Erythroblast (primary cell): ENCODE measurements at regions not wholly inside any gene's neighbourhood (a gene's known extent, or its start where the extent isn't known, plus 50 kb on each side); places are given as distances from the start of the nearest gene placed in this dataset.

Source experiments
- DNase-seq, 2 experiments: peaks; one replicate each; lab custom pipeline; 2025; lab: John Stamatoyannopoulos, UW
- GATA1 ChIP-seq: IDR thresholded peaks from 2 replicates; pipeline ENCODE4 v1.6.1; 2011; ENCODE audit warnings: low read depth, mild to moderate bottlenecking, control low read depth, low read length, moderate library complexity
- POLR2A ChIP-seq: IDR thresholded peaks from 2 replicates; pipeline ENCODE4 v1.6.1; 2011; ENCODE audit warnings: mild to moderate bottlenecking, low read length

DNA sequence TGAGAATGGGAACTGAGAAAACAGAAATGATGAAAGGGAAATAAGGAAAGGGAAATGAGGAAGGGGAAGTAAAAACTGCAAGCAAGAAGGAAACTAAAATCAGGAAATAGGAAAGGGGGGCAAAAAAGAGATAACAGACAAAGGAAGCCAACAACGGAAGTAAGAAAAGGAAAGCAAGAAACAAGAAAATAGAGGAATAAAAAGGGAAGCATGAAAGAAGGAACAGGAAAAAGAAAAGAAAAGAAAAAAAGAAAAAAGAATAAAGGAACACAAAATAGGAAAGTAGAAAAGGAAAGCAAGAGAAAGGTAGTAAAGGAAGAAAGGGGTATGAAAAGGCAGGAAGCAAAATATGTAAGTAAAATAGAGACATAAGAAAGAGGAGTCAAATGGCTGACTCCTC lies 241.2 kb upstream of the NCKAP5 start:
- TF ChIP-seq GATA1 (no peak), POLR2A (no peak)
- DNase-seq, result no peak

DNA sequence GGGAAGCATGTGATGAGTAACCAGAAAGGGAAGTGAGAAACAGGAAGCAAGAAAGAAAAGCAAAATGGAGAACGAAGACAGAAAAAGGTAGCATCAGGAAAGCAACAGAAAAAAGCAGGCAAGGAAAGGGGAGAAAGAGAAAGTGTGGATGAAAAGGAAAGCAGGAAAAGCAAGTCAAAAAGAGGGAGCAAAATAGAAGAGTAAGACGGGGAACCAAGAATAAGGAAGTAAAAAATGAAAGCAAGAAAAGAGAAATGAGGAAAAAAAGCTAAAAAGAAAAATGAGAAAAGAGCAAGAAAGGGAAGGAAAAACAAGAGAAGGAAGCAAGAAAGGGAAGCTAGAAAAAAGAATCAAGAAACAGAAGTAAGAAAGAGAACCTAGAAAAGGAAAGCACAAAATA lies 242.3 kb upstream of the NCKAP5 start:
- TF ChIP-seq POLR2A, result no peak
- no peak for TF ChIP-seq GATA1
- no peak for DNase-seq

DNA sequence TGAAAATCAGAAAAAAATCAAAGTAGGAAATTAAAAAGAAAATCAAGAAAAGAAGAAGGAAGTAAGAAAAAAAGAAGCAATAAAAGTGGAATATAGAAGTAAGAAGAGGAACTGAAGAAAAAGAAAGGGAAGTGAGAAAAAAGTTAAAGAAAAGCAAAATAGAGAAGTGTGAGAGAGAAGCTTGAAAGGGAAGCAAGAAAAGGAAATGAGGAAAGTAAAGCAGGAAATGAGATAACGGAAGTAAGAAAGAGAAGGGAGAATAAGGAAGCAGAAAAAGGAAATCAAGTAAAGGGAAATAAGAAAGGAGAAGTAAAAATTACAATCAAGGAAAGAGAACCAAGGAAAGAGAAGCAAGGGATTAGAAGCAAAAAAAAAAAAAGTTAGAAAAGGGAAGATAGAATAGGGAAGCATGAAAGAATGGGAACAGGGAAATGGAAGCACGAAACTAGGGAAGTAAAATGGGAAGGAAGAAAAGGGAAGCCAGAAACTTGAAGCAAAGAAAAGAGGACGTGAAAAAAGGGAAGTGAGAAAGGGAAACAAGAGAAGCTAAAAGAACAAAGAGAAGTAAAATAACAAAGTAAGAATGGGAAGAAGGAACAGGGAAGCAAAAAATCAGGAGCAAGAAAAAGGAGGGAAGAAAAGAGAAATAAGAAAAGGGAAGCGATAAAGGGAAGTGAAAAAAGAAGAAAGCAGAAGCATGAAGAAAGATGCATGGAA lies 243.3 kb upstream of the NCKAP5 start:
- TF ChIP-seq POLR2A (no peak), GATA1 (no peak)
- no peak for DNase-seq

DNA sequence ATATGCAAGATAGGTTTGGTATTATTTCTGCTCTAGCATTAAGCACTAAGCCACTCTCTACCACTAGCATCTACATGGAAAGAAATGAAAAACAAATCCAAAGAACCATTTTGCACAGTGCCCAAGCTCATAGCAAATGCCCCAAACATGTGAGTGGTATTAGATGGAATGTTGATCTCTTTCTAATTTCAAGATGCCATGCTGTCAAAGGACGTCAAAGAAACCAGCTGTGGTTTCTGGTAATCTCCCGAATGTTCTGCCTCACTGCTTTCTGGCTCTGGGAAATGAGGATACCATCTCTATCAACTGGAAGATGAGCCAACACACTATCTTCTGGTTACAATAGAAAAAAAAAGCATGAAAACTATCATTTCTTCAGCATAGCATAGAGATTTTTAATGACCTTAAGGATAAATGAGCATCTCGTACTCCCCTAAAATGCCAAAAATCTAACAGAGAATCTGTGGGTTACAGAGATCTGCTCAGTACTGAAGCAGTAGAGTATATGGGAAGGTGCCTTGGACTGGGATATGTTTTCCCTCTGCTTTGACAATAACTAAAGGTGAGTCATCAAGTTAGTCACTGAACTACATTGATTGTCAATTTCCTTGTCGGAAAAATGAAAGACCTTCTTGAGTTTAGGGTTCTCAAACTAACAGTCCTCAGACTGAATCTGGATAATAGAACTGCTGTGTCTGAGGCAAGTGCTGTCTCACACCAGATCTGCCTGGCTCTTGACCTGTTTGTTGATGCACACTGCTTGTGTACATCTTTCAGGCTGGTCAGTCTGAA lies 244.8 kb upstream of the NCKAP5 start:
- DNase-seq, result no peak
- TF ChIP-seq GATA1, result no peak

DNA sequence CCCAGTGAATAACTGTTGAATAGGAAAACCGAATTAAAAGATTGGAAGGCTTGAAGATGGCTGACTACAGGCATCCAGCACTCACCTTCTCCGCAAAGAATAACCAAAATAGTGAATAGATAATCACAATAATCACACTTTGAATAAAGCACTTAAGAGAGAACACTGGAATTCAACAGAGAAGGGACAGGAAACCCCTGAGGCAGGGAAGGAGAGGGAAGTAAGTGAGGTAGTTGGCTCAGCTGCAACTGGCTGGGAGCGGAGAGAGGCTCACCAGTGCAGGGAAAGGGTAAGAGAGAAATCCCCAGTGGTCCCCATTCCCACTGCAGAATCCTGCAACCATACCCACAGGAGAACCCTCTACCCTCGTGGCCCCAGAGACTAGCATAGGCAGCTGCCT lies 246.6 kb upstream of the NCKAP5 start:
- no peak for TF ChIP-seq POLR2A
- TF ChIP-seq GATA1, result no peak
- DNase-seq, result no peak

DNA sequence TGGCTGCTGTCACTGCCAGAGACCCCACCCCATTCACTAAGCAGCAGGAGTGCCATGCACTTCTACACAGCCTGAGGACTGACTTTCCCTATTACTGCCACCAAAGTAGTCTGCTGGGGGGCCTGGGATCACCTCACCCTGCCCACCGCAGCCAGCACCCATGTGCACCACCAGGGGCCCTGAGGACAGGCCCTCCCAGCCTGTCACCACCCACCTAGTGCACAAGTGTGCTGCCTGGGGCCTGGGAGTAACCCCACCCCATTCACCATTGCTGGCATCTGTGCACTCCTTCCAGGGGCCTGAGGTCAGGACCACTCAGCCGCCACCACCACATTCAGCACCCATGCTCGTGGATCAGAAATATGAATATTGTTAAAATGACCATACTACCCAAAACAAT lies 247.8 kb upstream of the NCKAP5 start:
- TF ChIP-seq GATA1 (no peak), POLR2A (no peak)

DNA sequence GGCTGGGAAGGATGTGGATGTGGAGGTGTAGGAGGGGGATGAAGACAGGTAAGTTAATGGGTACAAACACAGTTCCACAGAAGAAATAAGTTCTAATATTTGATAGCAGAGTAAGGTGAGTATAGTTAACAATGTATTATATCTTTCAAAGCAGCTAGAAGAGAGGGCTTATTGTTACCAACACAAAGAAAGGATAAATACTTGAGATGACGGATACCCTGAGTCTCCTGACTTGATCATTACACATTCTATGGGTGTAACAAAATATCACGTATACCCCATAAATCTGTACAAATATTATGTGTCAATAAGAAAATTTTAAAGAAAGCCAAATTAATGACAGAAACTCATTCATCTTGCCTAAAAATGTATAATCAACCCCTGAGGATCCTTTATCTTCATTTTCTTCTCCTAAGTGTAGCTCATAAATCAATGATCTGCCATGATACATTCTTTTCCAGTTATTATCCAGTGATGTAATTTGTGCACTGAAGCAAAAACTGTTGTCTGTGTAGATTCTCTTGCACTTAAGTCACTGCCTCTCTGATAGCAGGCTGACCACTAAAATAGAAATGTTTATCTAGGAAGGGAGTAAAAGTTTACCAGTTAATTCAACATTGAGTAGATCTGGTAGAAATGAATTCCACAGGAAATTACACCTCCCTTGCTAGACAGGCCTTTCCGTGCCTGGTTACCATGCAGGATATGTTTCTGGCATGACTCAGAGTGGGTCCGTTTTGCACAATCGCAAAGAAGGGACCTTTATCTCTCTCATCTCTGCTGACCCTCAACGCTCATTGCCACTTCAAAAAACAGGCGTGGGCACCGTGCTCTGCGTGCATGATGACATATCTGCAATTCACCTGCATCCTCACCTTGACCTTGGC lies 249.7 kb upstream of the NCKAP5 start:
- no peak for DNase-seq
- TF ChIP-seq POLR2A (no peak), GATA1 (no peak)

More for the DNA sequence above, 247.8 kb upstream of the NCKAP5 start:
- no peak for DNase-seq

DNA sequence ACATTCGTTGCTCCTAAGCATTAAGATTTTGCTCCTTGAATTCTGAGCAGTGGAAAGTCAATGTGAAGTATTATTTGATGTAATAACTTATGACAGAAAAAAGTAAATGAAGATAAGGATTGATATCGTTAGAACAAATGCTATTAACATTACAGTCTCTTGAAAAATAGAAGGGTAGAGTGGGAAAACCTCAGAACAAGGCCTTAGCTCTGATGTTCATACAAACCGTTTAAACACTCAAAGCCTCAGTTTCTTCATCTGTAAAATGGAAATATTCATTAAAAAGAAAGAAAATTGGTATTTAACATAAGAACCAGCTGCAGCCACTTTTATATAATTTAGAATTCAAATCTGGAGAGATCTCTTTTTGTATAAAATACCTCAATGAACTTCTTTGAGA lies 250.4 kb upstream of the NCKAP5 start:
- no peak for DNase-seq
- TF ChIP-seq GATA1 (no peak), POLR2A (no peak)

DNA sequence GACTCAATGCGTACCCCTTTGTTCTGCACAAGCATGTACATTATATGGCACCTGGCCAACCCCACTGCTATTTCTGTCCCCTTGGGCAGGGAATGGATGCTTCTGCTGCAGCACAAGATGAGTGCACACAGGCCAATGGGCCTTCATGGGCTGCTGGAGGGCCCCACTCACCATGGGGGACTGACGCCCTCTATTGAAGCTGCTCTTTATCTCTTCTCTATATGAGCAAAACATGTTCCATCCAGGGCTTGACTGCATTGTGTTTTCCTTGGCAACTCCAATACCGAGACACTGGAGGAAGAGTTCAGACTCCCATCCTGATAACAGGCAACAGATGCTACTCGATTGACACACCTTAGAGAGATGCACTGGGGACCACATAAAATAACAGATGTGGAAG lies 251.6 kb upstream of the NCKAP5 start:
- DNase-seq, result no peak
- no peak for TF ChIP-seq POLR2A
- no peak for TF ChIP-seq GATA1

DNA sequence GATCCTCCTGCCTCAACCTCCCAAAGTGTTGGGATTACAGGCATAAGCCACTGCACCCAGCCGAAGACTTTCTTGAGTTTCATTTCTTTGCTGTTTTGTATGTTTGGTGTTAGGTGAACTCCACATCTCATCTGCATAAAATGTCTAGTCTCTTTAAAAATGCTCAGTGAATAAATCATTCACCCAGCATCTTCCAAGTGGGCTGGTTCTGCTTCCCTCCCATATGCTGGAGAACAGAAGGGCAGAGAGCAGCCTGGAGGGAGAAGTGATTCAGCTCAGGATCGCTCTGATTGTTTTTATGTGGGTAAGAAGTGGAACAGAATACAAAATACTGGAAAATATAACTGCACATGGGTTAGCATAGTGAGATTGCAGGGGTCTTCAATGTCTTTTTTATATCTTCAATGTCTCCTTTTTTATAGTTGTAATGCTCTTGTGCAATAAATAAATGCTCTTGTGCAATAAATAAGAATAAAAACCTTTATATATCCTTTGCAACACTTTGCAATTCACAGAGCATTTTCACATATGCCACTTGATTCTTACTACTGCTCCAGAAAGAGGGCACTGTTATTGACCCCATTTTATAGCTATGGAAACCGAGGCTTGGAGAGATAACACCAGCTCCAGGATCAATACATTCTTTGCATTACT lies 253.0 kb upstream of the NCKAP5 start:
- TF ChIP-seq POLR2A (no peak), GATA1 (no peak)
- no peak for DNase-seq

DNA sequence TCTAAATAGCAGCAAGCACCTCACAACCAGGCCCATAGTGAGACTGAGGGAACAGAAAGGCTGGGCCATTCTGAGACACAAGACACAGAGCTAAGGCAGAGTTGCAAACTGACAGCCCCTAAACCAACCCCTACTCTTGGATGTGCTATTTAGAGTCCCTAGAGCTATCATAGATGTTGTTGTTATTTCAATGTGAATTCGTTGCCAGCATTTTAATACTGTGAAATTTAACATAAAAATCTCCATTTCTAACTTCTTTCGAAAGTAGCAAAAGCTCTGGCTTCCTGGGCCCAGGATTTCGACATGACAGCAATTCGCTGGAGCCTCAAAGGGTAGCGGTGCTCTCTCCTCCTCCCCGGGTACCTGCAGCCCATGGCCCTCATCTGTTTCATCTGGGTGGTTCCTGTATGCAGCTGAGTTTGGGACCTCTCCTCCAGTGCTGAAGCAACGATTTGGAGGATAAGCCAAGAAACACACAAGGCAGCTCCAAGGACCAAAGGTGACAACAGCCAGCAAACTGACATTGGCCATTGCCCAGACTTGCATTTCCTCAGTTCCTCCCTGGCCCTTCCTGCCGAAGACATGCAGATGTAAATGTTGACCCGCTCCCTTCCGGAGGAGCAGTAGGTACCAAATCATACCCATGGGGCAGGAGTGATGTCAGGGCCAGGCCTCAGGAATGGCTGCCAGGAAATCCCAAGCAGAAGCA lies 254.4 kb upstream of the NCKAP5 start:
- DNase-seq, result no peak
- TF ChIP-seq POLR2A (no peak), GATA1 (no peak)

DNA sequence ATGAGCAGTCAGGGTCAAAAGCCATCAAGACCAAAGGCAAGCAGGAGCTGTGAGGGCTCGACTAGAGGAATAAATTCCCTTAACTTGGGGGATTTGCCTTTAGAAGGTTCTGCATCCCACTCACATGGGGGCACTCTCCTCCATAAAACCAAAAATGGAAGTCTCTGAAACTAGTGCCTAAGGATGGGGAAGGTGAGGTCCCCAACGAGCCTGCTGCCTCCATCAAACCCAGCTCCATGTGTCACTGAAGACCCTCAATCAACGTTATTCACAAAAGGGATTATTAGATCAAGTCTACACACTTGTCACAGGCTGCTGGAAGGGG lies 254.9 kb upstream of the NCKAP5 start:
- DNase-seq, result no peak
- TF ChIP-seq POLR2A (no peak), GATA1 (no peak)

DNA sequence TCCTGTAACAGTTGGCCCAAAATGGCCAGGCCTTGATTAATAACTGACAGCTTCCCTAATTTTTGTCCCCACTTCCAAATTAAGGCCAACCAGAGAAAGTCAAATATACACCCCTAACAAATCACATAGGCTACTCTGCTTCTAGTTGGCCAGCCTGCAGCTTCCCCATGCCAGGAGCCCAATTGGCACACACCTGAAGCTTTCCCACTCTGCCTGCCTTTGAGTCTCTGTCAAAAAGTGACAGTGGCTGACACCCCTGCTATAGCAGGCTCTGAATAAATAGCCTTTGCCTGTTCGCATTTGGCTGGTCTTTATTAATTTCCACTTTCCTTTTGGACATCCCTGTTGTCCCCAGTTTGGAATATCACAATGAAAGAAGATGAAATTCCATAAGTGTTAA lies 256.6 kb upstream of the NCKAP5 start:
- TF ChIP-seq GATA1 (no peak), POLR2A (no peak)
- no peak for DNase-seq

DNA sequence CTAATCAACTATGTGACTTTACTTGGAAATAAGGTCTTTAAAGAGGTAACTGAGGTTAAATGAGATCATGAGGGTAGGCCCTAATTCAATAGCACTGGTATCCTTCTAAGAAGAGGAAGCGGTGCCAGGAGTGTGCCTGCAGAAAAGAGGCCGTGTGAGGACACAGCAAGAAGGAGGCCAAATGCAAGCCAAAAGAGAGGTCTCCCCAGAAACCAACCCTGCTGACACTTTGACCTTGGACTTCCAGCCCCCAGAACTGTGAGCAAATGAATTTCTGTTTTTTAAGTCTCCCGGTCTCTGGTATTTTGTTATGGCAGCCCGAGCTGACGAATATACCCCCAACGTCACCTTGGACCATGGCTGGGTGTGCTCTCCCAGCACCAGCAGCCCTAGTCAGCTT lies 257.5 kb upstream of the NCKAP5 start:
- TF ChIP-seq POLR2A (no peak), GATA1 (no peak)
- no peak for DNase-seq
